GM21360 (cell line): ENCODE measurements at regions not wholly inside any gene's neighbourhood (a gene's known extent, or its start where the extent isn't known, plus 50 kb on each side); places are given as distances from the start of the nearest gene placed in this dataset.
A peak's percentile ranks its signal among the peaks of the same experiment; 100 is the strongest.
"Not testable (repeated sequence)": the region's sequence is repeated elsewhere in the genome, so short reads cannot be mapped to it uniquely, and the experiment has no call there.

Source experiments
- ATAC-seq: cut with Tn5 transposase; IDR thresholded peaks from one replicate; pipeline ENCODE4 v1.9.1; 2021; ENCODE audit warnings: mild to moderate bottlenecking, moderate library complexity; ENCODE audit not compliant: unreplicated experiment

GRCh38 chr17:68782789-68783188, 172.4 kb downstream of the ABCA8 start:
- no peak for ATAC-seq

- ATAC-seq = no peak
Measured at GRCh38 chr17:68780596-68780995, 174.6 kb downstream of the ABCA8 start.

DNA sequence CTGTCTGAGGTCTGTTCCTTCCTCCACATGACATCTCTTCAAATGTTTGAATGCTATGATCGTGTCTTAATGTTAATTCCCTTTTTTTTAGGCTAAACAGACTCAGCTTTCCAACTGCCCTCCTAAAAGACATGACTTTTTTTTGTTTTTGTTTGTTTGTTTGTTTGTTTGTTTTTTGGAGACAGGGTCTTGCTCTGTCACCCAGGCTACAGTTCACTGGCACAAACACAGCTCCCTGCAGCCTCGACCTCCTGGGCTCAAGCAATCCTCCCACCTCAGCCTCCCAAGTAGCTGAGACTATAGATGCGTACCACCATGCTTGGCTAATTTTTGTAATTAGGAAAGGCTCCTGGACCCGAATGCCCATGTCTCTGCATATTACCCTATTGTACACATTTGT, 176.5 kb downstream of the ABCA8 start:
- ATAC-seq = no peak

DNA sequence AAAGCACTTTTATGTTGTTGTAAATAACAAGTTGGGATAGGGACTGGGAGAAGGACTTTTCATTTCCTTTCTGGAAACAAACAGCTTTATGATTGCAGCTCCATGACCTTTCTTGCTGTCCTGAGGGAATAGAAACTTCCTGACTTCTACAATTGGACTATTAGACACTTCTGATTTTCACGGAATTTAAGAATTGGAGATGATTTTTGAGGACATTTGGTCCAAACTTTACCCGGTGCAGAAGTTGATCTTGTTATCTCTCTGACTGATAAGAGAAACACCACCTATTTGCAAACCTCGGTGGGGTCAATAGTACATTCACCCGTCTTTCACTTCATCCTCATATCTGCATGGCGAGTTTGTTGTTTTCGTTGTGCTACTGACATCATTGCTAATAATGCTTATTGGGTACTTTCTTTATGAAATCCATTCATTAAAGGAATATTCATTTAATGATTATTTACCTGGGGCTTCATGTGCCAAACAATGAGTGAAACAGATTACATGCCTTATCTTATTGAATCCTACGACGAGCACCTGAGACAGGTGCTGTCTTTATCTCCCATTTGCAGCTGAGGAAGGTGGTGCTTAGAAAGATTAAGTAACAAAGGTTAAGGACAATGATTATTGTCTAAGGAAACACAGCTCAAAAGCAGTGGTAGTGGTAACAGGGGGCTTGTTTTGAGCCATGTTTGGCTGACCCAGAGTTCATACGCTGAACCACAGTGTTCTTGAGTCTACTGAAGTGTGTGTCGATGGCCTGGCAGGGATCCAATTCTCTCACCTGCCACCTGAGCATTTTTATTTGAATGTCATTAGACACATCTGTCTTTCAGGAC, 176.9 kb upstream of the FAM20A start:
- no peak for ATAC-seq

- no peak for ATAC-seq
Measured at GRCh38 chr17:68777243-68777855, 176.2 kb upstream of the FAM20A start.

- ATAC-seq = no peak
Measured at GRCh38 chr17:68776451-68776850, 175.3 kb upstream of the FAM20A start.

- ATAC-seq = no peak
Measured at GRCh38 chr17:68775969-68776368, 174.8 kb upstream of the FAM20A start.

DNA sequence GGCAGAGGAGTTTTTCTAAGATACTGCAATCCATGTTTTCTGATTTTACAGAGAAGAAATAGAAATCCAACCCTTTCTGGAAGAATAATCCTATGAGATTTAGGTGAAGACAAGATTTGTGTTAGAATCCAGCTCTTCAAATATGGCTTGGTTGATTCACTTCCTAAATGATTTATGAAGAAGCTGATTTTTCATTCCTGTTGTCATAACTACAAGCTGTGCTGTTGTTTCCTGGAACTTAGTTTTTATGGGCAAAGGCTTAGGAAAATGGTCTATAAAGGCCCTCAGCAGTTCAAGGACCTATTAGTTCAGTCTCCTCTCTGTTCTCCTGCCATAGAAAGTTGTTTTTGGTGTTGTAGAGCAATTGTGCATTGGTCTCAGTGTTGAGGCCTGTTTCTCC, 174.2 kb upstream of the FAM20A start:
- ATAC-seq = no peak

DNA sequence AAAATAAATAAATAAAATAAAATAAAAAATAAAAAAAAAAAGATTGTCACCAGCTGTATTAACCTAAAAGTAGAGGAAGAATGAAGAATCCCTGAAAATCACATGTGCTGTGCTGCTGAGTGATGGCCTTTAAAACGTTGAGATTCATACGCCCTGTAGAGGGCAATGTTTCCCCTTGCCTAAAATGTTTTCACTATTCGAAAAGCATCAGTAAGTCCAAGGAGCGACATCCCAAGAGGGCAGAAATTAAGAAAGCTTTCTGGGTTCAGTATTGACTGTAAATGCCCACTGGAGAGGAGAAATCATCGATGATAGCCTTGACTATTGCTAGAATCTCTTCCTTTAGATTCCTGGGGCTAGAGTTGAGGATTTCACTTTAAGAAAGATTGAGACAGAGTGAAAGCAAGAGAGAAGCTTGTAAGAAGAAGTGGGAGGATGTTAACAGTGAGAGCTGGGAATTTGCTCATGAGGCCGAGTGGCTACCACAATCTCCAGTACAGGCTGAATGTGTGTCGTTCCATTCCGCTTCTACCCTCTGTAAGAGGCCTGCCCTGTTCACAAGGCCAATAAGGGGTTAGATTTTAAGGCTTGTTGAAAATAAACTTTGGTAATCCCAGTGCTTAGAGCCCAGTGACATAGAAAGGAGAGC, 170.8 kb upstream of the FAM20A start:
- peak; percentile 57 for ATAC-seq

DNA sequence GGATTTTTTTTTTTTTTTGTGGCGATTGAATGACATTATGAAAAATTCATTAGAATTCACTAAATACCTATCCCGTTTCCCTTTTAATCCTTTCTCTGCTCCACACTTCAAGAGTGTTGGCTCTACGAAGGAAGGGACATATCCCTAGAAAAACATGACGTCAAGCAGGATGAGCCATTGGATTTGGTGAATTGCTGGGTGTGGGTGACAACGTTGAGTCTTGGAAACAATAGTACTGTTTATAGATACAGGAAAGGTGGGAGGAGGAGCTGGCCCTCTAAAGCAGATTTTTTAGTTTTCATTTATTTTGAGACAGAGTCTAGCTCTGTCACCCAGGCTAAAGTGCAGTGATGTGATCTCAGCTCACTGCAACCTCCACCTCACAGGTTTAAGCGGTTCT, 167.6 kb upstream of the FAM20A start:
- no peak for ATAC-seq

GRCh38 chr17:68766640-68767039, 165.5 kb upstream of the FAM20A start:
- no peak for ATAC-seq

DNA sequence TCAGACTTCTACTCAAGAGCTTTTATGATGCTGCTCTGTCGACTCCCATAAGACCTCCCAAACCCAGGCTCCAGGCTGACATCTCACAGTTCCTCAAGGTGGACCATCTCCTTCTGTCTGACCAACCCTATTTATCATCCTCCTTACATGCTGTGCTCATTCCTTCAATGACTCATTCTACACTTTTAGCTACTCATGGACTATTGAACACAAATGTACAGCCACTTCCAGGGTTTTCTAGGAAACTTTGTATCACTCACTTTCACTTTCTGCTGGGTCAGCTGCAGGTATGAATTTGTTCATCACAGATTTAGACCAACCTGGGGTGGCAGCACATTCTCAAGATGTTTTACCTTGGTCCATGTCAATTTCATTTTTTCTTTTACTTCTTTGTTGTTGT, 162.4 kb upstream of the FAM20A start:
- no peak for ATAC-seq

DNA sequence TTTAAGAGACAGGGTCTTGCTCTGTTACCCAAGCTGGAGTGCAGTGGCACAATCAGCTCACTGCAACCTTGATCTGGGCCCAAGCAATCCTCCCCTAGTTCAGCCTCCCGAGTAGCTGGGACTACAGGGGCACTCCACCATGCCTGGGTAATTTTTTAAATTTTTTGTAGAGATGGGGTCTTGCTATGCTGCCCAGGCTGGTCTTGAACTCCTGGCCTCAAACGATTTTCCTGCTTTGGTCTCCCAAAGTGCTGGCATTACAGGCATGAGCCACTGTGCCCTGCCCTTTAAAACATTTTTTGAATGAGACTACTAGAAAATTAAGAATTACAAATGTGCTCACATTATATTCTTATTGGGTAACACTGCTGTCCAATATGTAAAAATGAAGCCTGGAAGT, 161.7 kb upstream of the FAM20A start:
- no peak for ATAC-seq

GRCh38 chr17:68760141-68760475, 158.9 kb upstream of the FAM20A start:
- ATAC-seq = no peak

DNA sequence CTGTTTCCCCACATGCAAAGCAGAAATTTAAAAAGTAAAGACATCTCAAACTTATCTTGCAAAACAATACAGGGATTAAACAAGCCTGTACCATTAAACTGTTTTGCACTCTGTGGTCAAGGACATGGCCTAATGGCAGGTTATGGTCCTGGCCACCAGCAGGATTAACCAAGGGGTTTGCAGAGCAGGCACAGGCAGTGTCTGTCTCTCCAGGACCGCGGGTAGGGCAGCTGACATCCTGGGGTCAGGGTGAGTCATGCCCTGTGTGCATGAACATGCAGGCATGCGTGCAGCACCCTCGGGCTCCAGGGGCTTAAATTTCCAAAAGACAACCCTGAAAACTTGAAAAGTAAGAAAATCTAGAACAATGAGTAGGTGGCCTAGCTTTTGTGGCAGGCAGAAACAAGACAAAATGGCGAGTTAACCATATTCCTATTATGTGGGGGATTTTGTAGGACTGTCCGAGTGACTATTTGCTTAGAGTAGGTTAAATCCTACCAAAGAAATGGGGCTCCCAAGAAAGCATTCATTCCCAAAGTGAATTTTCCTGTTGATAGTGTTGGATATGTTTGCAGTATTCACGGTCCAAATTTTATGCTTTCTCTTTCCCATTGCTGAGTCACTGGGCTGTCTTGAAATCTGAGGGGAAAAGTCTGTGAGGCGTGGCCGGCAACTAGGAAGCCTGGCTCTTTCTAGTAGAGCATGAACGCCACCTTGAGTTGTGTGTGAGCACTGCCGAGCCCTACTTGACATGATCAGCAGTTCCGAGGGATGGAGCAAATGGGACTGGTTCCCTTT, 158.4 kb upstream of the FAM20A start:
- ATAC-seq = peak; percentile 79

GRCh38 chr17:68759002-68759342, 157.8 kb upstream of the FAM20A start:
- no peak for ATAC-seq

DNA sequence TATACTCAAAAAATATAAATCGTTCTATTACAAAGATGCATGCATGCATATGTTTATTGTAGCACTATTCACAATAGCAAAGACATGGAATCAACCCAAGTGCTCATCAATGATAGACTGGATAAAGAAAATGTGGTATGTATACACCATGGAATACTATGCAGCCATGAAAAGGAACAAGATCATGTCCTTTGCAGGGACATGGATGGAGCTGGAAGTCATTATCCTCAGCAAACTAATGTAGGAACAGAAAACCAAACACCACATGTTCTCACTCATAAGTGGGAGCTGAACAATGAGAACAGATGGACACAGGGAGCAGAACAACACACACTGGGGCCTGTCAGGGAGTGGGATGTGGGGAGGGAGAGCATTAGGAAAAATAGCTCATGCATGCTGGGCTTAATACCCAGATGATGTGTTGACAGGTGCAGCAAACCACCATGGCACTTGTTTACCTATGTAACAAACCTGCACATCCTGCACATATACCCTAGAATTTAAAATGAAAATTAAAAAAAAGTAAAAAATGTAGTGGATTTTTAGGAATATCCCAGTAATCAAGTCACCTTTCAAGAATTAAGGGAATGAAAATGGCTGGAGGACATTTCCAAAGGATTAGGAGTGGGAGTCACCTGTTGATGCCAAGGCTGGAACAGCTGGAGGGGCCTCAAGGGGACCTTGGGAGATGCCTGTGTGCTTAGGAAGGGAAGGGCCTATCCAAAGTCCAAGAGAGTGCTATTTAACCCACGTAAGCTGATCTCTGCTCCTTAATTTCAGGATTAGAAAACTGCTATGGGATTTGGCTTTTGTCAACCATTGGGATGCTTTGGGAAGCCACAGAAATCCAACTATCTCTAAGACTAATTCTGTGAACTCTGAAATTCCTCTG, 156.9 kb upstream of the FAM20A start:
- ATAC-seq = not testable (repeated sequence)

DNA sequence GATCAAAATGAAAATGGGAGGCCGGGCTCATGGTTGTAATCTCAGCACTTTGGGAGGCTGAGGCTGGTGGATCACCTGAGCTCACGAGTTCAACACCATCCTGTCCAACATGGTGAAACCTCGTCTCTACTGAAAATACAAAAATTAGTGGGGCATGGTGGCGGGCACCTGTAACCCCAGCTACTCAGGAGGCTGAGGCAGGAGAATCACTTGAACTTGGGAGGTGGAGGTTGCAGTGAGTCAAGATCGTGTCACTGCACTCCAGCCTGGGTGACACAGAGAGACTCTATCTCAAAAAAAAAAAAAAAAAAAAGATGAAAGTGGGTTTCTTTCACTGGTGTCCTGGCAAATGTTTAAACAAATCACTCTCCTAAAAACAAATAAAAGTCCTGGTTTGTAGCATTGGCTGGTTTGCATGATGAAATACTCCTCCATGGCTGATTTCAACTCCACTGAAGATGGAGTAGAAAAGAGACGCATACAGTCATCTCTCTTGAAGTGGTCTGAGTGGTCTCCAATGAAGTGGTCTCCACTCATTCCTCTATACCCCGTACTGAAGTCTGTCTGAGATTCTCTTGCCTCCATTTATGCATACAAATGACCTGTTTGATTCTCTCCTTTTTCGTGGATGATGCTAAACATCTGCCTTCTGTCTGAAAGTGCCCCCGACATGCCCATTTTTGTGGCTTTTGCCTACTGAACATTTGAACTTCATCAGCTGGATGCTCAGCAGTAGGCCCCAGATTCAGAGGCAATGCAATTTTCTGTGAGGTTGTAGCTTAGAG, 153.0 kb upstream of the FAM20A start:
- no peak for ATAC-seq

- ATAC-seq = no peak
Measured at GRCh38 chr17:68750208-68750562, 149.0 kb upstream of the FAM20A start.
